ENCODE measurements at regions not wholly inside any gene's neighbourhood (a gene's known extent, or its start where the extent isn't known, plus 50 kb on each side); places are given as distances from the start of the nearest gene placed in this dataset.

- no peaks in the 10 kb centered on the region for H3K27me3 ChIP-seq (ENCODE audit: insufficient read depth, poor library complexity, severe bottlenecking)
- H3K27ac ChIP-seq (replicated peaks), result no peak overlapping the region
- DNase-seq (ENCODE audit: low read depth in 1 of 2, low spot score in 1 of 2), result no peak
- TF ChIP-seq GABPA (IDR thresholded peaks at IDR 0.05; ENCODE audit: low read depth), result no peak
- no peak for TF ChIP-seq SPI1 (IDR thresholded peaks at IDR 0.05; ENCODE audit: borderline replicate concordance, low read depth)
- TF ChIP-seq REST (IDR thresholded peaks at IDR 0.05; ENCODE audit: insufficient replicate concordance, low read depth), result no peak
- no peak for TF ChIP-seq CTCF (IDR thresholded peaks at IDR 0.05; ENCODE audit: insufficient read depth, low read length)
- TF ChIP-seq POLR2AphosphoS5 (IDR thresholded peaks at IDR 0.05; ENCODE audit: low read depth), result no peak
- no peak overlapping the region for H3K4me3 ChIP-seq (replicated peaks; ENCODE audit: insufficient read depth, low read length)
These were observed 167.2 kb downstream of the CYYR1 start for GRCh38 chr21:26405735-26406361.

GRCh38 chr21:26405071-26405470, 168.0 kb downstream of the CYYR1 start:
- no peak for DNase-seq (ENCODE audit: low read depth in 1 of 2, low spot score in 1 of 2)
- H3K27me3 ChIP-seq (ENCODE audit: insufficient read depth, poor library complexity, severe bottlenecking), result no peaks in the 10 kb centered on the region
- no peak overlapping the region for H3K4me3 ChIP-seq (replicated peaks; ENCODE audit: insufficient read depth, low read length)
- no peak overlapping the region for H3K27ac ChIP-seq (replicated peaks)
- TF ChIP-seq SPI1 (IDR thresholded peaks at IDR 0.05; ENCODE audit: borderline replicate concordance, low read depth) (no peak), CTCF (IDR thresholded peaks at IDR 0.05; ENCODE audit: insufficient read depth, low read length) (no peak), POLR2AphosphoS5 (IDR thresholded peaks at IDR 0.05; ENCODE audit: low read depth) (no peak), REST (IDR thresholded peaks at IDR 0.05; ENCODE audit: insufficient replicate concordance, low read depth) (no peak), GABPA (IDR thresholded peaks at IDR 0.05; ENCODE audit: low read depth) (no peak)

DNA sequence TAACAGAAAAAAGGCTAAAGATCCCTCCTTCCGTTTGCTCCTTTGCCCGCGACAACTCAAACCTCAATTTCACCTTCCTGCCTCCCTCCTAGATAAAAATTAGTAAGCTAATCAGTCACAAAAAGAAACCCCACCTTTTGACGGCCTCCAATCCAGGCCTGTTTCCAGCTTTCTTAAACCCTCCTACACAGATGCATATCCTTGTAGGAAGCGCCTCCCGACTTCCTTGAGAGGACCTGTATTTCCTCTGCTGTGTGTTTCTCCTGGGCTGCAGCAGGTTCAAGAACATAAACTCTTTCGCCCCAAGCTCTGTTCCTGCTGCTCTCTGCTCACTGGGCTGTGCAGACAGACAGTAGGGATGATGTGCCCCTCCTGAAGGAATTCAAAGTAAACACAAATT, 168.8 kb downstream of the CYYR1 start:
- no peak overlapping the region for H3K27ac ChIP-seq (replicated peaks)
- no peak for DNase-seq (ENCODE audit: low read depth in 1 of 2, low spot score in 1 of 2)
- H3K4me3 ChIP-seq (replicated peaks; ENCODE audit: insufficient read depth, low read length), result no peak overlapping the region
- TF ChIP-seq SPI1 (IDR thresholded peaks at IDR 0.05; ENCODE audit: borderline replicate concordance, low read depth), result no peak
- TF ChIP-seq POLR2AphosphoS5 (IDR thresholded peaks at IDR 0.05; ENCODE audit: low read depth), result no peak
- TF ChIP-seq REST (IDR thresholded peaks at IDR 0.05; ENCODE audit: insufficient replicate concordance, low read depth), result no peak
- no peak for TF ChIP-seq CTCF (IDR thresholded peaks at IDR 0.05; ENCODE audit: insufficient read depth, low read length)
- no peak for TF ChIP-seq GABPA (IDR thresholded peaks at IDR 0.05; ENCODE audit: low read depth)
- no peaks in the 10 kb centered on the region for H3K27me3 ChIP-seq (ENCODE audit: insufficient read depth, poor library complexity, severe bottlenecking)

Measured in HL-60 (cell line).